Hindlimb muscle (tissue), 1 donor: ENCODE measurements at regions not wholly inside any gene's neighbourhood (a gene's known extent, or its start where the extent isn't known, plus 50 kb on each side); places are given as distances from the start of the nearest gene placed in this dataset.

ENCODE experiments used
- DNase-seq: peaks from one replicate; pipeline ENCODE4 v3.0.0-alpha.2; 2013

DNA sequence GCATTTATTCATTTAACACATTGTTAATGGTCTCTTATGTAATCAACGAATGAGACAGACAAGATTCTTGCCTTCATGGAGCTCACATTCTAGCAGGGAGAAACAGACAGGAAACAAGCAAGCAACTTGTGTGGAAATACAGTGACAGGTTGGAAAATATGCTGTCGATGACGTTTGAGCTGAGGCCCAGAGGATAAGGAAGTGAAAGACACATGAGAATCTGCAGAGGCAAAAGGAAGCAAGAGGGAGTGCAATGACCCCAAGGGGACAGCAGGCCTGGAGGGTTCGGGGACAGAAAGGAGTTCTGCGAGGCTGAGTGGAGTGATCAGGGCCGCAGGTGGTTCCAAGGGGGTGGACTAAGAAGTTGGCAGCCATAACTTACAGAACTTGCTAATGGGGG, 60.6 kb upstream of the AKT3 start:
- peak; percentile 6 for DNase-seq

DNA sequence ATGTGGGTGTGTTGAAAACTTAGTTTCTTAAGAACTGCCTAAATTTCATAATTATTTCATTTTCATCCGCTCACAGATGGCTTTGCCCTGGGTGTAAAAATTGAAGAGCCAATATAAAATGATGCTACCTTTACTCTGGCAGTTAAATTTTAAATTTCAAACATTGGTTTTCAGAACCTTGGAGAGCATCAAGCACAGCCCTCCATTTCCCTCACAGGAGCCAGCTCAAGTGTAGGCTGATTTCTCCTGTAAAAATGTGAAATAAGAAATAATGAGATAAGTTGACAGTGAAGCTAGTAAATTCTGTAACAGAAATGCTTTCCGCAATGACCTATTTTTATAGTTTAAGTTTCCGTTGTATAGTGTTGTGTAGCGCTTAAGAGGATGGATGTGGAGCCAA, 53.9 kb upstream of the AKT3 start:
- peak; percentile 17 for DNase-seq

DNA sequence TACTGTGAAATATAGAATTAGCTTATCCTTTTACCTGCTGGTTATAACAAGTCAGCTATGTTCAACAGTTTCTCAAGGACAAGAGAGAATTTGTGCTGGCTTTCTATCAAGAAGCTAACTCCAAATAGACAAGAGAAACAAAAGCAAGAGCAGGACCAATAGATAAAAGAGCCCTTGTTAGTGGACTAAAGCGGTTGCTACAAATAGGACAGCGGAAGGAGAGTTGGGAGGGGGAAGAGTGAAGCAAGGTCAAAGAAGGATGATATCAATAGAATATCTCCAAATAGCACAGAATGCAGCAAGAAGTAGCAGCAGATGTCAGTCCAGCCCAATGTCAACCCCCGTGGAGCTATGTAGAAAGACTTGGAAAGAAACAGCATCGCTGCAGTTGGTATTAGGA, 53.0 kb upstream of the AKT3 start:
- DNase-seq: no peak

DNA sequence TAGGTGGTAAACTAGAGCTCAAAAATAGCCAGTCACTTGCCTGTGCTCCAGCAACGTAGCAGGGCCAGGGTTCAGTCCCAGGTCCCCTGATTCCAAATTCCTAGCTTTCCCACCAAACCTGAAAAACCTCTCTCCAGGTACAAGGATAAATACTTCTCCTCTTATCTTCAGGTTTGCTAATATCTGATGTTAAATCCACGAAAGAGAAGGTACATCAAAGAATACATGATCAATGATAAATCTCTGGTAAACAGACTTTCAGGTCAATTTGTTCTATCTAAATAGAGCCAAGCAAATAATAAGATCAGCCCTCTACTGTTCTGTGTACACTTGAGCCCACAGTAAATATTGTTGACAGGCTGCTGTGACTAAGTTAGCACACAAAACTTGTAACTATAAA, 52.1 kb upstream of the AKT3 start:
- DNase-seq: no peak
